ENCODE measurements at regions not wholly inside any gene's neighbourhood (a gene's known extent, or its start where the extent isn't known, plus 50 kb on each side); places are given as distances from the start of the nearest gene placed in this dataset.

- no peak for TF ChIP-seq CTCF (IDR thresholded peaks at IDR 0.05; ENCODE audit: low read depth, low read length, missing control alignments)
- DNase-seq (ENCODE audit: extremely low read depth, low read depth): no peak
- no peak overlapping the region for H3K4me3 ChIP-seq (replicated peaks; ENCODE audit: low read depth, low read length)
Measured at GRCh38 chr3:124557433-124558232, 172.6 kb upstream of the UMPS start.

- no peak for TF ChIP-seq CTCF (IDR thresholded peaks at IDR 0.05; ENCODE audit: low read depth, low read length, missing control alignments)
- DNase-seq (ENCODE audit: extremely low read depth, low read depth): peak; percentile 96
- H3K4me3 ChIP-seq (replicated peaks; ENCODE audit: low read depth, low read length): no peak overlapping the region
Measured at GRCh38 chr3:124558991-124559845, 171.0 kb upstream of the UMPS start.

- H3K4me3 ChIP-seq (replicated peaks; ENCODE audit: low read depth, low read length): no peak overlapping the region
- peak; percentile 92 for TF ChIP-seq CTCF (IDR thresholded peaks at IDR 0.05; ENCODE audit: low read depth, low read length, missing control alignments)
- DNase-seq (ENCODE audit: extremely low read depth, low read depth): peak; percentile 71
Measured at GRCh38 chr3:124559846-124560574, 170.2 kb upstream of the UMPS start.

- no peak overlapping the region for H3K4me3 ChIP-seq (replicated peaks; ENCODE audit: low read depth, low read length)
- no peak for TF ChIP-seq CTCF (IDR thresholded peaks at IDR 0.05; ENCODE audit: low read depth, low read length, missing control alignments)
- no peak for DNase-seq (ENCODE audit: extremely low read depth, low read depth)
Measured at GRCh38 chr3:124560666-124561215, 169.5 kb upstream of the UMPS start.

GRCh38 chr3:124562769-124563168 lies 167.5 kb upstream of the UMPS start:
- H3K4me3 ChIP-seq (replicated peaks; ENCODE audit: low read depth, low read length): no peak overlapping the region
- TF ChIP-seq CTCF (IDR thresholded peaks at IDR 0.05; ENCODE audit: low read depth, low read length, missing control alignments): no peak
- DNase-seq (ENCODE audit: extremely low read depth, low read depth): no peak

GRCh38 chr3:124563376-124563775 lies 166.9 kb upstream of the UMPS start:
- TF ChIP-seq CTCF (IDR thresholded peaks at IDR 0.05; ENCODE audit: low read depth, low read length, missing control alignments): no peak
- H3K4me3 ChIP-seq (replicated peaks; ENCODE audit: low read depth, low read length): no peak overlapping the region
- no peak for DNase-seq (ENCODE audit: extremely low read depth, low read depth)

Measured in HFF-Myc (cell line).